SU-DHL-6 (cell line): ENCODE measurements at regions not wholly inside any gene's neighbourhood (a gene's known extent, or its start where the extent isn't known, plus 50 kb on each side); places are given as distances from the start of the nearest gene placed in this dataset.

Experiments used
- EZH2phosphoT487 ChIP-seq: fragments of 200-600 bp; sonication (generic), shearing (Covaris generic); conservative IDR thresholded peaks from 2 replicates; pipeline ENCODE4 v1.6.1; 2018; ENCODE audit warnings: mild to moderate bottlenecking, antibody characterized with exemption, low read length, moderate library complexity, mixed read lengths
- TF ChIP-seq, protein P1 (sequence below): fragments of 200-600 bp; sonication (generic); IDR thresholded peaks from one replicate; pipeline ENCODE4 v1.5.1; 2017; ENCODE audit warnings: antibody characterized with exemption, mild to moderate bottlenecking, low read length, moderate library complexity; ENCODE audit not compliant: insufficient read depth, poor library complexity, severe bottlenecking

- TF ChIP-seq, protein P1, sequence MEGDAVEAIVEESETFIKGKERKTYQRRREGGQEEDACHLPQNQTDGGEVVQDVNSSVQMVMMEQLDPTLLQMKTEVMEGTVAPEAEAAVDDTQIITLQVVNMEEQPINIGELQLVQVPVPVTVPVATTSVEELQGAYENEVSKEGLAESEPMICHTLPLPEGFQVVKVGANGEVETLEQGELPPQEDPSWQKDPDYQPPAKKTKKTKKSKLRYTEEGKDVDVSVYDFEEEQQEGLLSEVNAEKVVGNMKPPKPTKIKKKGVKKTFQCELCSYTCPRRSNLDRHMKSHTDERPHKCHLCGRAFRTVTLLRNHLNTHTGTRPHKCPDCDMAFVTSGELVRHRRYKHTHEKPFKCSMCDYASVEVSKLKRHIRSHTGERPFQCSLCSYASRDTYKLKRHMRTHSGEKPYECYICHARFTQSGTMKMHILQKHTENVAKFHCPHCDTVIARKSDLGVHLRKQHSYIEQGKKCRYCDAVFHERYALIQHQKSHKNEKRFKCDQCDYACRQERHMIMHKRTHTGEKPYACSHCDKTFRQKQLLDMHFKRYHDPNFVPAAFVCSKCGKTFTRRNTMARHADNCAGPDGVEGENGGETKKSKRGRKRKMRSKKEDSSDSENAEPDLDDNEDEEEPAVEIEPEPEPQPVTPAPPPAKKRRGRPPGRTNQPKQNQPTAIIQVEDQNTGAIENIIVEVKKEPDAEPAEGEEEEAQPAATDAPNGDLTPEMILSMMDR: no peak
- no peak for TF ChIP-seq EZH2phosphoT487
Measured at GRCh38 chr3:106268696-106269095, 399.9 kb upstream of the CBLB start.
